ENCODE measurements at regions not wholly inside any gene's neighbourhood (a gene's known extent, or its start where the extent isn't known, plus 50 kb on each side); places are given as distances from the start of the nearest gene placed in this dataset.

DNA sequence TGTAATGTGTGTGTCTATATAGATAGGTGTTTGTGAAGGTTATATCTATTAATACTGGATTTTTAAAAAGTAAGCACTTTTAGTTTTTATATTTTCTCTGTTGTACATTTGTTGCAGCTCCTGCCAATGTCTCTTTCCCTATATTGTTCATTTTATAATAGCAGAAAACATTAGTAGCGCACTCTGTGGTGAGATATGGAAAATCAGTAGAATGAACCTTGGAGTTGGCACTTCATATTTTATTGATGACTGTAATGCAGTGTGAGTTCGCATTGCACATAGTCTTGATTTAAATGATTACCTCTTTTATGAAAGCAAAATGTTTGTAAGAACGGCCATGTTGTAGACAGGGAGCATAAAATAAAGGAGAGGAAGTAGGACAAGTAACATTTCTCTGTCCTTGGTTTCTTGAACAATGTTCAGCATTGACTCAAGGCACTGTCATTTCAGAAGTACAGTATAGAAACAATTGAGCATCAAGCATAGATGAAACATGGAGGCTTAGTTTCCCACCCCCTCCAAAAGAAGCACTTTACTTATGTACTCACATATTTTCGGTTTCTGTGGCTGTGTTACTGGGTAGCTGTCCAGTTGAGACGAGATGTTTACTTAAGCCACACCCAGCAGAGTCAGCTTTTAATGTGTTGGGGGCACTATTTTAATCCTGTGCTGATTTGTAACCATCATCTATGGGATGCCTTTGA lies 74.0 kb downstream of the TANC2 start:
- TF ChIP-seq CTCF (conservative IDR thresholded peaks at IDR 0.05) (no peak), EZH2 (IDR thresholded peaks at IDR 0.05; ENCODE audit: low read depth) (no peak)
